Stimulated activated CD8-positive, alpha-beta memory T cell treated with anti-CD3 and anti-CD28 coated beads, Interleukin-12 subunit alpha, Interleukin-12 subunit beta, amount 100 ng/mL, for 1 hour (primary cell): ENCODE measurements at regions not wholly inside any gene's neighbourhood (a gene's known extent, or its start where the extent isn't known, plus 50 kb on each side); places are given as distances from the start of the nearest gene placed in this dataset.

ENCODE experiments used
- DNase-seq: peaks from one replicate; pipeline ENCODE4 v3.0.0-alpha.2; 2020; ENCODE audit warnings: low read depth

DNA sequence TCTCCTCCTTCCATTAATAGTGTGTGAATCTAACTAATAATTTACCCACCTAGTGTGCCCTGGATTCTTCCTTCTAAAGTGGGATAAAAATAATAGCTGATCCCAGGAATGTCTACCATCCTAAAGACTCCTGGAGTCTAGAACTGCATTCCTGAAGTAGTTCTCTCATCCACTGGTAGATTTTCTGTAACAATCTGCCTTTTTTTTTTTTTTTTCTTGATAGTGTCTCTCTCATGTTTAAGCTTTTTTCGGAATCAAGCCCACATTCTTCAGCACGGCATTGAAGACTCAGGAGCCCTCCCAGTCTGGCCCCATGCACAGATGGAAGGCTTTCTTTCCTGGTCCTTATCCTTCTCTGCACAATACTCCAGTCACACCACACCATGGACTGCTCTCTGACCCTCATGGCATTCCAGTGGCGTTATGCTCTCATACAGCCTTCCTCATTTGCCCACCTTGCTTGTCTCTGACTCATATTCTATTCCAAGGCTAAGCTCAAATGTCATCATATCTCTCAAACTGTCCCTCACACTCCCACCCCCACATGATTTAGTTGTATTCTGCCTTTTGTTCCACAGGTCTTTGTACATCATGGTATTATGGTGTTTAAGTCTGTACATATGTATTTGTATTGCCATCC lies 68.7 kb upstream of the FRY start:
- no peak for DNase-seq

DNA sequence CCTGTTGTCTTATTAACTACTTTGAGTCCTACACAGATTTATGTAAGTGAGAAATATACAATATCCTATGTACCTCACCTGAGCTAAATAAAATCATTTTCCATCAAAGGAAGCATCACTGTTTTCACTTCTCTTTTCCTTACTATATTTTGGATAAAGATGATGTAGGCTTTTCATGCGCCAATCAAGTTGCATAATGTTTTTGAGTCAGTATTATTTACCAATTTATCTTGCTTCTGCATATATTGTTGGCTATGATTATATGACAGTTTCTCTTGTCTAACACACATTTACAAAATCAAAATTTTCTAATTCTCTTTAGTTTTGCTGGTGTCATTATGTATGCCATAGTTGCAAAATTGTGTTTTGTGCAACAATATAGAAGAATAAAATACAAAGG lies 67.9 kb upstream of the FRY start:
- no peak for DNase-seq

DNA sequence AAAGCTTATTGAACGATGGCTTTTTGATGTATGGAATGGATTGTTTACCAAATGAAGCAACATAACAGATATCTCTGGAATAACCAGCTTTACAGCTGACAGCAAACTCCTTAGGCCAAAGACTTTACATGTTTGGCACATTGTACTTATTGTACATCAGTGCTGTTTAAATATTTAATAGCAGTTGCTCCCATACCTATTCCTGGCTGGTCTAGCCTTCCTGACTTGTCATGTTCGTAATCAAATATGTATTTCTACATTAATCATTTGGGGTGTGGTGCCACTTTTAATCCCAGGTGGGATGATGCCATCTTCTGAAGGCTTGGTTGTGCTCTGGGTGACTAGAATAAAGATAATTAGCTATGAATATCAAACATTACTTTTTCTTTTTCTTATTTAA lies 67.4 kb upstream of the FRY start:
- no peak for DNase-seq

DNA sequence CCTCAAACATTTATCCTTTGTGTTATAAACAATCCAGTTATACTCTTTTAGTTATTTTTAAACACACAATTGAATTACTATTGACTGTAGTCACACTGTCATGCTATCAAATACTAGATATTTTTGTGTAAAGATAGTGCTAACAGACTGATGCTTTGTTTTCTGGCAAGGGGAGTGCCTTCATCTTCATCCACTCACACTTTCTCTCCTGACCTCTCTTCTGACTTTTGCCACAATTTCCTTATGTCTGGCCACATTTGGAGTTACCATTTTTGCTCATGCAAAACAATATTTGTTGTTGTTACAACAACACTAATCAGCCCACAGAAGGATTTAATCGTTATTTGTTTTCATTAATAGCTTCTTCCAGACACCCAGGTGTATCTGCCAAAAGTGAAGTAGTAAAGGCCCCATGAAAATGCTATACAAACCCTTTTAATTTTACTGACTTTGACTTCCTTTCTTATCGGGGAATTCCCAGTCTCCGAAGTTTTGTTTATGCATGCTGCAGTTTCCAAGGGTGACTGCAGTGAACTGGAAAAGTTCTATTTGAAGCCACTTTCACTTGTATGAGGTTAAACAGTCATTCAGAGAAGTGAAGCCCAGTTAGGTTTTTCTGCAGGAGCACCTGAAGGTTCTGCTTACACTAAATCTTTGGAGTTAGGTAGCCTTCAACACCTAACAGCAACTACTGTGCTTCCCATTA lies 66.1 kb upstream of the FRY start:
- DNase-seq, result no peak

DNA sequence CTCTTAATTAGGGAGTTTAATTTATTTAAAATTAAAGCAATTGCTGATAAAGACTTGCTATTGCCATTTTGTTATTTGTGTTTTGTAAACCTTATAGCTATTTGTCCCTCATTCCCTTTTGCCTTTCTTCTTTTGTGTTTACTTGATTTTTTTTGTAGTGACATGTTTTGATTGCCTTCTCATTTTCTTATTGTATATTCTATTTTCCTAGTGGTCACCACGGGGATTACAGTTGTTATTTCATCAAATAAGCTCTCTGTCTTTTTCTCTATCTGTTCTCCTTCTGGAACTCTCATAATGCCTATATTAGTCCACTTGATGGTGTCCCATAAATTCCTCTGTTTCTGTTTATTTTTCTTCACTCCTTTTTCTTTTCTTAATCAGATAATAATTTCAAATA lies 64.4 kb upstream of the FRY start:
- DNase-seq, result no peak

DNA sequence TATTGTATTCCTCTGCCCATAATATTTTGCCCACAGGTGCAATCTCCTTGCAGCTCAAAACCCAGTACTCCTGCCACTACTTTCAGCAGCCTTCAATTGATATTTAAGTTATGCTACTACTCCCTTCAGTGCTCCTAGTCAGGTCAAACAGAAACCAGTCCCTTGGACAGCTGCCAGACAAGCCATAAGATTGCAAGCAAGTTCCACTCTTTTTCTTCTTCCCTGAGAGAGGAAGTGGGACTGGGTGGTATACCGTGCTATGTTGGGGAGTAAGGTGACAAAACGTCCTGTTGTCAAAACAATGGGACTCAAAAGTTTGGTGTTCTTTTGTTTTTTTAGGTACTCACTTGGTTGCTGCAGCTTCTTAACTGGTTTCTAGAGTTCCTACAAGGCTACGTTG lies 63.1 kb upstream of the FRY start:
- DNase-seq, result no peak

DNA sequence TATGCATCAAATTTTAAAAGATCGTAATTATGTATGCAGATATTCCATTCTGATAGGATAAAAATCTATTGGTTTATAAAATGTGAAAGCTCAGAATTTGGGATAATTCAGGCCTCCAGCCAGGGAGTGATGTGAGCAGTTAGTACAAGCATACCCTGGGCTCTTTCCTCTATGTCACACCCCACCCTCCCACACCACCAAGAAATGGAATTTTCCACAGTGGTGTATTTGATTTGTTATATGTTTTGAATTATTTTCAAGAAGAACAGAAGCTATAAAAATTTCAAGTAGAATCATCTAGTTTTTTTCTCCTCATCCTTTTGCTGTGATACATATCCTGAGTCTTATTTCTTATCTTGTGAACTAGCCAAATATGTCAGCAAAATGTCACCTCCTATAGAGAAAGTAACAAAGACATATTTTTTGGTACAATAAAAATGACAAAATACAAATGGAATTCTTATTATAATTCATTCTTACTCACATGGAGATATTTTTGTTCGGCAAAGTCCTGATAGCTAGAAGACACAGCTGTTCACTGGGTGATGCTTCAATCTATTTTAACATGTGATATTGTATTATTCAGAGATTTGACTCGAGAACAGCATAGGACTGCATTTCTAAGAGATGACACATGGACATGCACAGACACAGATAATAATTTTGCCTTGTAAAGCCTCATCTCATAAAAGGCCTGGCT lies 61.2 kb upstream of the FRY start:
- DNase-seq, result no peak

DNA sequence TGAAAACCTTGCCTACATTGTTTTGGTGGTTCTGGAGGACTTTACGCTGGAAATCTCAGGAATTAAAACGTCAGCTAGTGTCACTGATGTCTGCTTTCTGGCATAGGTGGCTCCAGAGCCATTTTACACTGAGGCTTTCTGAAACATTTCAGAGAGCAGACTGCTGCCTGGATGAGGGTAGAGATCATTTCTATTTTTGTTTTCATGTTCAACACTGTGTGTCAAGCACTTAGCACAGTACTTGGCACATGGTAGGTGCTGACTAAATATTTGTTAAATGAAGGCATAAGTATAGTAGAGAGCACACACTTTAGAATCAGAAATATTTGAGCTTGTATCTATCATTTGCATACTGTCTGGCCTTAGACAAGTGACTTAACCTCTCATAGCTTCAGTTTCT lies 59.1 kb upstream of the FRY start:
- no peak for DNase-seq

DNA sequence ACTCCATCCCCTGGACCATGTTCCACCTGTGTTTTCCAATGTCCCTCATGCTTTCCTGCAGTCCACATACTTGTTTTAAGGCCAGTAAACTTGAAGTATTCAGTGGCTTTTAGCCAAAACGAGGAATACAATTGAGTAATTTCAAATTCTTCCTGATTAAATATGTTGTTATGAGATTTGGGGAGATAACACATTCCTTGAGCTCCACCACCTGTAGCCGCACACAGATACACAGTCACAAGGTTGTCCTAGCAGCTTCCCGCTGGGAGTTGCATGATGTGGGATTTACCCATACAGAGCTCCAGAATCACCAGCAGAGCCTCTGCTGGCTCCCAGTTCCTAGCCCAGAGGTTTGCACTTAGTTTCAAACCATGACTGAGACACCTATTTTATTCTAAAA lies 53.6 kb upstream of the FRY start:
- no peak for DNase-seq

DNA sequence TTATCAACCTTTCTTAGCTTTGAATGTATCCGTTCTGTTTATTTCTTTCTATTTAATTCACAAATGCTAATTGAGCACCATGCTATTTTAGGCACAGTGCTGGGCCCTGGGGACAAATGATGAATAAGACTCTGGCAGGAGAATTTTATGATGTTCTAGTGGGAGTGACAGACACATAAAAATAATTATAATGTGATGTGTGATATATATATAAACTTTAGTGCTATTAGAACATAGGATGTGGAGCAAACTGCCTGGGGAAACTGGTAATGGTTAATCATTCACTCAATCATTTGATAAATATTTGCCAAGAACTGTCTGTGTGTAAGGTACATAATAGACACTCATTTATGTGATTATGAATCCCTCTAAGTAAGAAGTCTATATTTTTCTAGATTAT lies 50.7 kb upstream of the FRY start:
- DNase-seq, result no peak
